WTC11 (cell line): ENCODE measurements at regions not wholly inside any gene's neighbourhood (a gene's known extent, or its start where the extent isn't known, plus 50 kb on each side); places are given as distances from the start of the nearest gene placed in this dataset.

Source experiments
- CREB1 ChIP-seq: sonication (generic); formaldehyde crosslinking; IDR thresholded peaks from 2 replicates; pipeline ENCODE4 v1.8.0; 2023; ENCODE audit warnings: mild to moderate bottlenecking, missing genetic modification reagents
- ESRRA ChIP-seq: sonication (generic); formaldehyde crosslinking; IDR thresholded peaks from 2 replicates; pipeline ENCODE4 v1.8.1; 2022; ENCODE audit warnings: mild to moderate bottlenecking, missing genetic modification reagents, borderline replicate concordance
- SMAD3 ChIP-seq: sonication (generic); formaldehyde crosslinking; IDR thresholded peaks from 2 replicates; pipeline ENCODE4 v1.8.0; 2022; ENCODE audit warnings: missing genetic modification reagents, mild to moderate bottlenecking, borderline replicate concordance
- SP1 ChIP-seq: sonication (generic); formaldehyde crosslinking; conservative IDR thresholded peaks from 2 replicates; pipeline ENCODE4 v1.8.1; 2022; ENCODE audit warnings: missing genetic modification reagents
- ZNF121 ChIP-seq: sonication (generic); formaldehyde crosslinking; IDR thresholded peaks from 2 replicates; pipeline ENCODE4 v1.8.0; 2023; ENCODE audit warnings: missing genetic modification reagents
- TF ChIP-seq, protein P1 (sequence below): fragments of 200-600 bp; IDR thresholded peaks from 2 replicates; pipeline ENCODE4 v1.8.0; 2022; ENCODE audit warnings: antibody characterized with exemption
- TF ChIP-seq, protein P2 (sequence below): sonication (generic); formaldehyde crosslinking; conservative IDR thresholded peaks from 2 replicates; pipeline ENCODE4 v1.8.1; 2022; ENCODE audit warnings: mild to moderate bottlenecking, missing genetic modification reagents
- TF ChIP-seq, protein P3 (sequence below): sonication (generic); formaldehyde crosslinking; IDR thresholded peaks from 2 replicates; pipeline ENCODE4 v1.8.1; 2022; ENCODE audit warnings: low read depth, mild to moderate bottlenecking, moderate library complexity, missing genetic modification reagents, borderline replicate concordance
- TF ChIP-seq, protein P4 (sequence below): sonication (generic); formaldehyde crosslinking; IDR thresholded peaks from 2 replicates; pipeline ENCODE4 v1.8.0; 2023; ENCODE audit warnings: missing genetic modification reagents

DNA sequence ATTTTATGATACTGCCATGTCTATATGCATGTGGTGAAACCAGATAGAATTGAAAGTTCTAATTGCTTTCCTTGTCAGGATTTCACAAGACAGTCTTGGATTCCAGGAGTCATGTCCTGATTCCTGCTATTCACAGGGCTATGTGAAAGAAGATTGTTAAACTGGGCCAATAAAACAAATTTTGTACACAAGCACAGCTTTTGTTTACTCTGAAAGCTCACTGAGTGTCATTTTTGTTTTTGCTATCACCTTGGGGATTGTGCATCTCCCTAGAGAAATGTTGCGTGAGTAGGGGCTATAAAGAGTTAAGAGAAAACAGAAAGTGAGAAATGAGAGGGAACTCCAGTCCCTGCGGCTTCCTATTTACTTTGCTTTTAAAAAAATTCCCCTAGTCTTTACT is 627.5 kb downstream of the PKHD1 start:
- TF ChIP-seq CREB1 (CRISPR knock-in tag) (no peak), ESRRA (CRISPR knock-in tag) (no peak), SMAD3 (CRISPR knock-in tag) (no peak), ZNF121 (CRISPR knock-in tag) (no peak), SP1 (no peak)
- TF ChIP-seq, protein P1, sequence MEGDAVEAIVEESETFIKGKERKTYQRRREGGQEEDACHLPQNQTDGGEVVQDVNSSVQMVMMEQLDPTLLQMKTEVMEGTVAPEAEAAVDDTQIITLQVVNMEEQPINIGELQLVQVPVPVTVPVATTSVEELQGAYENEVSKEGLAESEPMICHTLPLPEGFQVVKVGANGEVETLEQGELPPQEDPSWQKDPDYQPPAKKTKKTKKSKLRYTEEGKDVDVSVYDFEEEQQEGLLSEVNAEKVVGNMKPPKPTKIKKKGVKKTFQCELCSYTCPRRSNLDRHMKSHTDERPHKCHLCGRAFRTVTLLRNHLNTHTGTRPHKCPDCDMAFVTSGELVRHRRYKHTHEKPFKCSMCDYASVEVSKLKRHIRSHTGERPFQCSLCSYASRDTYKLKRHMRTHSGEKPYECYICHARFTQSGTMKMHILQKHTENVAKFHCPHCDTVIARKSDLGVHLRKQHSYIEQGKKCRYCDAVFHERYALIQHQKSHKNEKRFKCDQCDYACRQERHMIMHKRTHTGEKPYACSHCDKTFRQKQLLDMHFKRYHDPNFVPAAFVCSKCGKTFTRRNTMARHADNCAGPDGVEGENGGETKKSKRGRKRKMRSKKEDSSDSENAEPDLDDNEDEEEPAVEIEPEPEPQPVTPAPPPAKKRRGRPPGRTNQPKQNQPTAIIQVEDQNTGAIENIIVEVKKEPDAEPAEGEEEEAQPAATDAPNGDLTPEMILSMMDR = no peak
- TF ChIP-seq, protein P2, sequence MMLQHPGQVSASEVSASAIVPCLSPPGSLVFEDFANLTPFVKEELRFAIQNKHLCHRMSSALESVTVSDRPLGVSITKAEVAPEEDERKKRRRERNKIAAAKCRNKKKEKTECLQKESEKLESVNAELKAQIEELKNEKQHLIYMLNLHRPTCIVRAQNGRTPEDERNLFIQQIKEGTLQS = no peak
- TF ChIP-seq, protein P3, sequence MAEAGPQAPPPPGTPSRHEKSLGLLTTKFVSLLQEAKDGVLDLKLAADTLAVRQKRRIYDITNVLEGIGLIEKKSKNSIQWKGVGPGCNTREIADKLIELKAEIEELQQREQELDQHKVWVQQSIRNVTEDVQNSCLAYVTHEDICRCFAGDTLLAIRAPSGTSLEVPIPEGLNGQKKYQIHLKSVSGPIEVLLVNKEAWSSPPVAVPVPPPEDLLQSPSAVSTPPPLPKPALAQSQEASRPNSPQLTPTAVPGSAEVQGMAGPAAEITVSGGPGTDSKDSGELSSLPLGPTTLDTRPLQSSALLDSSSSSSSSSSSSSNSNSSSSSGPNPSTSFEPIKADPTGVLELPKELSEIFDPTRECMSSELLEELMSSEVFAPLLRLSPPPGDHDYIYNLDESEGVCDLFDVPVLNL = no peak
- TF ChIP-seq, protein P4, sequence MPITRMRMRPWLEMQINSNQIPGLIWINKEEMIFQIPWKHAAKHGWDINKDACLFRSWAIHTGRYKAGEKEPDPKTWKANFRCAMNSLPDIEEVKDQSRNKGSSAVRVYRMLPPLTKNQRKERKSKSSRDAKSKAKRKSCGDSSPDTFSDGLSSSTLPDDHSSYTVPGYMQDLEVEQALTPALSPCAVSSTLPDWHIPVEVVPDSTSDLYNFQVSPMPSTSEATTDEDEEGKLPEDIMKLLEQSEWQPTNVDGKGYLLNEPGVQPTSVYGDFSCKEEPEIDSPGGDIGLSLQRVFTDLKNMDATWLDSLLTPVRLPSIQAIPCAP = no peak
